M059J (cell line): ENCODE measurements at regions not wholly inside any gene's neighbourhood (a gene's known extent, or its start where the extent isn't known, plus 50 kb on each side); places are given as distances from the start of the nearest gene placed in this dataset.

Experiments used
- DNase-seq: peaks from one replicate; pipeline ENCODE4 v3.0.0-alpha.2; 2012; ENCODE audit warnings: low read depth

DNA sequence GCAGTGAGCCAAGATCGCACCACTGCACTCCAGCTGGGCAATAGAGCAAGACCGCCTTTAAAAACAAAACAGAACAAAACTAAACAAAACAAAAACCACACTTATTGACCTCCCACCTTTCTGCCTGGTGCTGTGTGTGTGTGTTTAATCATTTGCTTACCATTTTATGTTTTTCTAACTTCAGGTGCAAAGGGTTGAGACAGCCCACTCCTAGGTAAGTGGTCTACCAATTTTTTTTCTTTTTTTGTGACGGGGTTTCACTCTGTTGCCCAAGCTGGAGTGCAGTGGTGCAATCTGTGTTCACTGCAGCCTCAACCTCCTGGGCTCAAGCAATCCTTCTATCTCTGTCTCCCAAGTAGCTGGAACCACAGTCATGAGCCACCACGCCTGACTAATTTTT lies 65.8 kb downstream of the SALL1 start:
- DNase-seq, result no peak

DNA sequence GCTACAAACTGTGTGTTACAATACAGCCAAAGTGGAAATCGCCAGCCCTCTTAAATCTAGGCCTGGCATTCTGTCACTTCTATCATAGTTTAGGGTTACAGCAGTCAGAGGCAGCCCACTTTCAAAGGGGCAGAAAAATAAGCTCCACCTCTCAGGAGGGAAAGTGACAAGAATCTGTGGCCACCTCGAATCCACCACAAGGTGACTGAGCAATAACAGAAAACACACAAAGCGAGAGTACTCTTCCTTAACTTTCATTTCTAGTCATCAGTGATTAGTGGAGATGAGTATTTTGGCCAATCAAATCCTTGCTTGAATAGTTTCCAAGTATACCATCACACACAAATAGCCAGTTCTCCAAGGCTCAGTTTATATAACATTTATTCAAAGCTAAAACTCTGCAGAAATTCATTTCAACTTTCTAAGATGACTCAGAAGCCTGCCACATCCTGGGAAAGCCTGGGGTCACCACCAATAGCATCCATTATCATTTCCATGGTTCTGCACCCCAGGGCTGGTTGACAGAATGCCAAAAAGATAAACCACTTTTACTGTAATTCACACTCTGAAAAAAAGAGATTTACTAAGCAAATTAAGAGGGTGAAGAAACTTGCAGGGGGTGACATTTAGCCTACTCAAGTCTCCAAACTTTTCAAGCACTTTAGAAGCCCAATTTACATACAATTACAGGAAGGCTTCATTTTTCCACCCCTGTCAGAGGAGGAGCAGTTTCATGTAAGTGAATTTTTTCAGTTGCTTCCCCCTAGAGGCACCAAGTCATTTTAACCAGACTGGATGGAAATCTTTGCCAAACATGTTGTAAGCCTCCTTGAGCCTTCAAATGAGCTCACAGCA lies 66.8 kb downstream of the SALL1 start:
- peak; percentile 80 for DNase-seq

DNA sequence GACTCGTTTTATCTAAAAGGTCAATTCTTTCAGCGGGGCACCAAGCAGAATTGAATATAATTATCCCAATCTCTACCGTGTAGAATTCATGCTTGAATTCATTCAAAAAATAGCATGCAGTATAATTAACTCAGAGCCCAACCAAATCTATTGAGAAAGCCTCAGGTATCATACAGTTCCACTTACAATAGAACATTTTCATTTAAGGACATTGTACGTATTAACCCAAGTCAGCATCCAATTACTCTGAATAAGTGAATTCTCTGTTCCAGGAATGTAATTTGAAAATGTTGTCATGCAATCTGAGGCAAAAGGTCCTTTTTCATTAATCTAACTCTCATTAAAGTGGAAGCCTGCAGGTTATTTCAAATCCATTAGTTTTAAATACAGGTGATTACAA lies 78.5 kb downstream of the SALL1 start:
- no peak for DNase-seq

DNA sequence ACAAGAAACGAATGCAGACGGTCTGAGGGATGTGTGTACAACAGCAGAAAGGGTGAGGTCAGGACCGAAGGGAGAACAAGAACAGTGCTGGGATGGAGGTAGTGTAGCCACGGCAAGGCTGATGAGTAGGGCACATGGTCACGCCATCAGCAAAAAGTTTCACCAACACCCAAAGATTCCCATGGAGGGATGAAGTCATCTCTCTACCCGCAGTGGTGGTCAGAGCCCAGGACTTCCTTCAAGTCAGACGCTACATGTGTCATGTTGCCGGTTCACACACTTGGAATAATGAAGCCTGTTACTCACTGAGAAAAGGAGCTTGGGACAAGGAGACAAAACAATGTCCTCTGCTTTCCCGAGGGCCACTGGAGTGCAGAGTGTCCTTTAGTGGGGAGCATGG lies 79.7 kb downstream of the SALL1 start:
- DNase-seq, result peak; percentile 46

- DNase-seq, result no peak
Measured at GRCh38 chr16:51067352-51067751, 83.7 kb downstream of the SALL1 start.

DNA sequence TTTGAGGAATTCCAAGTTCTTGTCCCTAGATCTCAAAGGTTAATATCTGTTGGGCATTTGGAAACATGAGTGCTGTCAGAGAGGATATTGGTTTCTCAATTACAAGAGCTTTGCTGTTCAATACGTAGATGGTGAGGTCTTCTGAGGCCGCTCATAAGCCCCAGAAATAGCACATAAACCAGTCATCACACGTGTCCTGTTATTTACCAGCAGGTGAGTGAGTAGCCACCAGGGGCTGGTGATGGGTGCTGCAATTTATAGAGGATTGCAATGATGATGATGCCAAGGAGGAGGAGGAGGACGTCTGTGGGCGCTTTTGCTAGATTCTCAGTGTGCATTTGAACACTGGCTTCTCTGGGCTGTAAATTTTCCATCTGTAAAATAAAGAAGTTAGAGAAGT lies 89.0 kb downstream of the SALL1 start:
- no peak for DNase-seq

GRCh38 chr16:51061328-51061727 lies 89.7 kb downstream of the SALL1 start:
- no peak for DNase-seq

DNA sequence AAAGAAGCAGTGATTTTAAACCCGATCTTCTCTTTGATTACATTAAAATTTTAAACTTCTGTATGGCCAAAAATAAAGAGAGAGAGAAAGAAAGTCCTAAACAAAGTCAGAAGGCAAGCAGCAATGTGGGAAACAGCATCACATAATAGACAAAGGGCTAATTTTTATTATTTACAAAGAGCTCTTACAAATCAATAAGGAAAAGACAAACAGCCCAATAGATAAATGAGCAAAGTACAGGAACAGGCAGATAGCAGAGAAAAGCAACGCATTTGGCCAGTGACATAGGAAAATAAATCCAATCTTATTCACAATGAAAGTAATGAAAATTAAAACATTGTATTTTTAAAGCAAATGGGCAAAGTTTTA lies 93.1 kb downstream of the SALL1 start:
- DNase-seq, result no peak

GRCh38 chr16:51057102-51057793 lies 93.8 kb downstream of the SALL1 start:
- no peak for DNase-seq

- DNase-seq, result peak; percentile 10
Measured at GRCh38 chr16:51056331-51056730, 94.7 kb downstream of the SALL1 start.

GRCh38 chr16:51055434-51055833 lies 95.6 kb downstream of the SALL1 start:
- DNase-seq, result no peak

DNA sequence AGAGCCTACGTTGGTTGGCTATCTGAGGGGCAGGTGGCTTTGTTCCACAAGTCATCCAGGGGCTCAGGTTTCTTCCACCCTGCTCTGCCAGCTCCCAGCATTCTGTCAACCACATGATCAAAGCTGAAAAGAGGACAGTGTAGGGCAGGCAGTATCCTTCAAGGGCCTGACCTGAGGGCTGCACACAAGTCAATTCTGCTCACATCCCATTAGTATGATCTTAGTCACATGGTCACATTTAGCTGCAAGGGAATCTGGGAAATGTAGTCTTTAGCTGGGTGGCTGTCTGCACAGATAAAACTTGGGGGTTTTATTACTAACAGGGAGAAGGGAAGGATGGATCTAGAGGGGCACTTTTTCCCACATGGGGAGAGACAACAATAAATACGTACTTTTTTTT lies 97.3 kb downstream of the SALL1 start:
- DNase-seq, result no peak

GRCh38 chr16:51051671-51052070 lies 99.4 kb downstream of the SALL1 start:
- no peak for DNase-seq

DNA sequence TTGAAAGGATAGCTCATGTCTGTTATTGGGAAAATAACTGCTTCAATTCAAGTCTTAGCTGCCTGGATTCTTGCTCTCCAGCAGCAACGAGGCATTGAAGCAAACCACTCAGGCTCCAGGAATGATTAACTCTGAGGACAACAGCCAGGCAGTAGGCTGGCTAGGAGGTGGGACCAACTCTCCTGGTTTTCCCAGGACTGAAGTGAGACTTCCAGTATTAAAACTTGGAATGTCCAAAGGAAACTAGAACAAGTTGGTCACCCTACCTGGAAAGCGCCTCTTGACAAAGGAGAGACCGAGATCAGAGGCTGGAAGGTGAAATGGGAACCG lies 100.7 kb downstream of the SALL1 start:
- DNase-seq, result no peak

- no peak for DNase-seq
Measured at GRCh38 chr16:51049678-51050376, 101.2 kb downstream of the SALL1 start.

GRCh38 chr16:51049276-51049675 lies 101.8 kb downstream of the SALL1 start:
- DNase-seq, result no peak

DNA sequence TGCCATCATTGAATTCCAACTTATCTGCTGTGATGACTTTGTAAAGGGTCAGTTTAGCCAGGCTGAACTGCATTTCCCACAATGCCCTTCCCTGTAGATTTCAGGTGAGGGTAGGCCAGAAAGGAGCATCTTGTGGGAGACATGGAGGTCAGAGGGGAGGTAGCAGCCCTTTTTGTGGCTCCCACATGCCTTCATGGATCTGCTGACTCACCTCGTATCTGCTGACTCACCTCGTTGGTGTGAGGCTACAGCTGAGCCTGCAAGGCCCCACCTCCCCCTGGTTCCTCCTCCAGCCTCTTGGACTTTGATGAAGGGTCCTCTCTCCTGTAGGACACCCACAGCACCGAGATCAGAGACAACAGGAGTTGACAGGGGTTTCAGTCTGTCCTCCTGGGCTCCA lies 102.5 kb downstream of the SALL1 start:
- DNase-seq, result peak; percentile 64

DNA sequence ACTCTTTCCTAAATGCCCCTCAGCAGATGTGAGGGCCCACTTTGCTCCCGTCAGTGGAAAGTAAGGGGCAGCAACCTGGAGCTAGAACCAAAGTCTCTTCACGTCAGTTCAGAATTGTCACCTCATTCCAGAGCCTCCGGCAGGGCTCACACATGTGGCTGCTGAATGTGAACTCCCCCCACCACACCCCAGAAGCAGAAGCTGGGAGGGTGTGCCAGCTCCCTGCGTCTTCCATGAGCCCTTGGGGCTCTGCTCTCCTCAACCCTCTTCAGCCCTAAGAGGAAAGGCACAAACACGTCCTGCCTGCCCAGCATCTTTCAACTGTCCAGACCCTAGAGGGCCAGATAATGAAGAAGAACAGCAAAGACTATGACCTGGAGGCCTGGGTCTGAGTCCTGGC lies 105.3 kb downstream of the SALL1 start:
- DNase-seq, result no peak

DNA sequence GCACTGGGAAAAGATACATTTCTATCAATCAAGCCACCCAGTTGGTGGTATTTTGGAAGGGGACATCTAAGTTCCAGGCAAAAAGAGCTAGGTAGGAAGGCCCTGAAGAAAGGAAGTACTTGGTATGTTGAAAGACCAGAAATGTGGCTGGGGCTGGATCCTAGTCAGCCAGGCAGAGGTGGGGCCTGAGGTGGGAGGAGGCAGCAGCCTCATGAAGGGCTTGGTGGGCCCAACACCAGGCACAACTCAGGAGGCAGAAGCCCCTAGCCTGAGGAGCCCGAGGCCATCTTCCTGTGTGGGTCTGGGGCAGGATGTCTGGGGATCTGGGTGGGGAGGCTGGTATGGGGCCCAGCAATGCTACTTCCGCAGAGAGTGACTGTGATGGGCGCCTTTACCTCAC lies 105.9 kb downstream of the SALL1 start:
- DNase-seq, result no peak

GRCh38 chr16:51041546-51041945 lies 109.5 kb downstream of the SALL1 start:
- no peak for DNase-seq

- no peak for DNase-seq
Measured at GRCh38 chr16:51040637-51041036, 110.4 kb downstream of the SALL1 start.

DNA sequence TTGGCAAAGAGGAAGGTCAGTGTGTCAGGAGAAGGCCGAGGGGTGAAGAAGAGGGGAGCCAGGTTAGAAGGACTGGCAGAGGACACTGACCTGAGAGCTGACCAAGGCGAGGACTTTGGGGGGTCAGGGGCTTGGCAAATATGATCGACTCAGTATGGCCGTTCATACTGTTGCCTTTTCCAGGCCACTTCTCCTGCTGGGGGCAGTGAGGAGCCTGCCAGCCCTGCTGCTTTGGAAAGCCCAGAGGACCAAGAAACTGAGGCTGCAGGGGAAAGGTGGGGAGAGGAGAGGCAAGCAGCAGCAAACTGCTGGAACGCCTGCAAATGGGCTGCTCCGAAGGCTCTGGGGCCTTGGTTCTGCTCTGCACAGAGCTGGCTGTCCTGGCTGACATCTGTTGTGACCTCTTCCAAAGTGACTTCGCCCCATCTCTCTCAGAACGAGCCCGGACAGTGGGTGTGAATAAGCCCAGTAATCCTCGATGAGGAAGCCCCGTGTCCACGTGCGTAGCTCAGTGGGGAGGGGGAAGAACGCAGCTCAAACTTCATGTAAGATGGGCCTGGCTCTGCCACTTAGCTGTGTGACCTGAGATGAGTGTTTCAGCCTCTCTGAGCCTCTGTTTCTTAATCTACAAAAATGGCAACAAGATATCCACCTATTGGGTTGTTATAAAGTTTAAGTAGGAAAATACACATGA lies 111.3 kb downstream of the SALL1 start:
- DNase-seq, result no peak
